HepG2 (cell line): ENCODE measurements at regions not wholly inside any gene's neighbourhood (a gene's known extent, or its start where the extent isn't known, plus 50 kb on each side); places are given as distances from the start of the nearest gene placed in this dataset.

Experiments
- ATAC-seq: fragments of 200-7000 bp; cut with Tn5 transposase; 3 replicates; pipeline ENCODE4 v1.9.1; 2020; ENCODE audit warnings: mild to moderate bottlenecking, moderate library complexity
- BruUV-seq: library from RNA; stranded (reverse); fragments of 400-500 nt; replicated peaks from 2 replicates; lab custom pipeline; 2021; lab: Mats Ljungman, UMichigan
- CTCF ChIA-PET: fragments of 300-600 bp; formaldehyde crosslinking; extraction: SDS; loops from one replicate; lab custom pipeline; 2021; ENCODE audit warnings: low total read pairs, inconsistent platforms, low intra/inter-chr PET ratio; lab: Yijun Ruan, JAX
- POLR2A ChIA-PET: fragments of 350-600 bp; sonication (Branson Sonifier 250); formaldehyde crosslinking; loops from one replicate; lab custom pipeline; 2020; ENCODE audit warnings: antibody characterized with exemption, inconsistent platforms; lab: Yijun Ruan, JAX
- DNase-seq: peaks from one replicate; pipeline ENCODE4 v3.0.0-alpha.2; 2015; ENCODE audit warnings: low spot score
- FAIRE-seq: peaks from 3 replicates; lab custom pipeline; 2011; peaks lifted over from hg19 to GRCh38; lab: Jason Lieb, UNC
- H2AFZ ChIP-seq: one replicate; pipeline ENCODE4 v1.6.1; 2011; ENCODE audit warnings: low read length, inconsistent platforms
- H3K27ac ChIP-seq: fragments of 300-600 bp; 3 replicates; pipeline ENCODE4 v1.8.0; 2011; ENCODE audit warnings: mixed run types, mild to moderate bottlenecking, mixed read lengths, low read length, inconsistent platforms; ENCODE audit not compliant: insufficient read depth; ENCODE audit errors: extremely low read length
- H3K27me3 ChIP-seq, 2 experiments: fragments of 200-600 bp in 1 of 2; 2 replicates in 1 of 2; 3 replicates in 1 of 2; pipeline versions ENCODE4 v1.6.0 to v1.8.0; 2011; ENCODE audit warnings: low read length in 2 of 2, mild to moderate bottlenecking in 2 of 2, moderate library complexity in 2 of 2, inconsistent platforms in 1 of 2; ENCODE audit not compliant: insufficient read depth in 2 of 2, control insufficient read depth in 1 of 2
- H3K36me3 ChIP-seq, 2 experiments: fragments of 200-600 bp in 1 of 2; replicated peaks in 1 of 2; 2 replicates in 1 of 2; 3 replicates in 1 of 2; pipeline versions ENCODE4 v1.5.1 to v1.8.0; 2011; ENCODE audit warnings: low read length in 2 of 2, inconsistent platforms in 1 of 2; ENCODE audit not compliant: insufficient read depth in 2 of 2, control insufficient read depth in 1 of 2
- H3K4me1 ChIP-seq: 2 replicates; pipeline ENCODE4 v1.5.1; 2012; ENCODE audit warnings: low read length, inconsistent platforms; ENCODE audit not compliant: insufficient read depth
- H3K4me2 ChIP-seq: 2 replicates; pipeline ENCODE4 v1.6.0; 2011; ENCODE audit warnings: low read depth, low read length, inconsistent platforms
- H3K4me3 ChIP-seq, 3 experiments: fragments of 200-600 bp in 1 of 3; sonication (generic), shearing (Covaris generic) in 1 of 3; replicated peaks in 1 of 3; 2 replicates each; pipeline ENCODE4 v1.5.1; 2011 to 2016; ENCODE audit warnings: low read length in 3 of 3, inconsistent platforms in 2 of 3, low read depth in 2 of 3, mild to moderate bottlenecking in 2 of 3, control low read depth in 1 of 3, mixed read lengths in 1 of 3; ENCODE audit not compliant: insufficient read depth in 1 of 3
- H3K79me2 ChIP-seq: one replicate; pipeline ENCODE4 v1.6.1; 2011; ENCODE audit warnings: low read length, inconsistent platforms; ENCODE audit not compliant: insufficient read depth
- H3K9ac ChIP-seq: 2 replicates; pipeline ENCODE4 v1.6.0; 2011; ENCODE audit warnings: mild to moderate bottlenecking, low read depth, low read length, inconsistent platforms; ENCODE audit not compliant: insufficient read depth
- H3K9me3 ChIP-seq: 2 replicates; pipeline ENCODE4 v1.5.1; 2012; ENCODE audit warnings: mild to moderate bottlenecking, low read length
- H4K20me1 ChIP-seq: 2 replicates; pipeline ENCODE4 v1.6.0; 2011; ENCODE audit warnings: inconsistent platforms, mild to moderate bottlenecking, low read length, moderate library complexity; ENCODE audit not compliant: insufficient read depth
- FOXA1 ChIP-seq, 2 experiments: fragments of 450-650 bp in 1 of 2; sonication (generic) in 1 of 2; formaldehyde crosslinking in 1 of 2; IDR thresholded peaks; 2 replicates each; pipeline versions ENCODE4 v1.4.0 to v1.6.1; 2016 to 2020; ENCODE audit warnings: missing genetic modification reagents in 1 of 2
- PHF21A ChIP-seq: sonication (generic); formaldehyde crosslinking; IDR thresholded peaks from 2 replicates; pipeline ENCODE4 v1.5.0; 2020; ENCODE audit warnings: mild to moderate bottlenecking, missing genetic modification reagents
- ZBTB38 ChIP-seq: sonication (generic); formaldehyde crosslinking; IDR thresholded peaks from 2 replicates; pipeline ENCODE4 v1.5.1; 2020; ENCODE audit warnings: mild to moderate bottlenecking, missing genetic modification reagents
- ZNF350 ChIP-seq: sonication (generic); formaldehyde crosslinking; IDR thresholded peaks from 2 replicates; pipeline ENCODE4 v1.4.0; 2020; ENCODE audit warnings: mild to moderate bottlenecking, low read depth, missing genetic modification reagents, borderline replicate concordance
- ZNF382 ChIP-seq: sonication (generic); formaldehyde crosslinking; IDR thresholded peaks from 2 replicates; pipeline ENCODE4 v1.5.0; 2020; ENCODE audit warnings: missing genetic modification reagents, mild to moderate bottlenecking, borderline replicate concordance
- WGBS: methylation state at CpG from one replicate; pipeline ENCODE4 v1.1.6; 2017; ENCODE audit warnings: low lambda C conversion rate; 5-methylcytosine and 5-hydroxymethylcytosine counted together
- in situ Hi-C: cut with HindIII; loops from 2 replicates; pipeline ENCODE4 v1.10.0; 2017; ENCODE audit warnings: low pct_unique_long_range_greater_than_20kb; ENCODE audit not compliant: extremely low pct_ligation_motif_present
- intact Hi-C: fragments of 100-400 bp; cut with micrococcal nuclease; formaldehyde crosslinking; loops from one replicate; pipeline ENCODE4 v1.10.0; 2022; ENCODE audit not compliant: unreplicated experiment
- TF ChIP-seq, protein P1 (sequence below): sonication (generic); formaldehyde crosslinking; IDR thresholded peaks from 2 replicates; pipeline ENCODE4 v1.5.1; 2020; ENCODE audit warnings: mild to moderate bottlenecking, moderate library complexity, missing genetic modification reagents
- TF ChIP-seq, protein P2 (sequence below): sonication (generic); formaldehyde crosslinking; IDR thresholded peaks from 2 replicates; pipeline ENCODE4 v1.4.0; 2020; ENCODE audit warnings: missing genetic modification reagents
- TF ChIP-seq, protein P3 (sequence below): sonication (generic); formaldehyde crosslinking; conservative IDR thresholded peaks from 2 replicates; pipeline ENCODE4 v1.4.0; 2020; ENCODE audit warnings: mild to moderate bottlenecking, missing genetic modification reagents, moderate library complexity

DNA sequence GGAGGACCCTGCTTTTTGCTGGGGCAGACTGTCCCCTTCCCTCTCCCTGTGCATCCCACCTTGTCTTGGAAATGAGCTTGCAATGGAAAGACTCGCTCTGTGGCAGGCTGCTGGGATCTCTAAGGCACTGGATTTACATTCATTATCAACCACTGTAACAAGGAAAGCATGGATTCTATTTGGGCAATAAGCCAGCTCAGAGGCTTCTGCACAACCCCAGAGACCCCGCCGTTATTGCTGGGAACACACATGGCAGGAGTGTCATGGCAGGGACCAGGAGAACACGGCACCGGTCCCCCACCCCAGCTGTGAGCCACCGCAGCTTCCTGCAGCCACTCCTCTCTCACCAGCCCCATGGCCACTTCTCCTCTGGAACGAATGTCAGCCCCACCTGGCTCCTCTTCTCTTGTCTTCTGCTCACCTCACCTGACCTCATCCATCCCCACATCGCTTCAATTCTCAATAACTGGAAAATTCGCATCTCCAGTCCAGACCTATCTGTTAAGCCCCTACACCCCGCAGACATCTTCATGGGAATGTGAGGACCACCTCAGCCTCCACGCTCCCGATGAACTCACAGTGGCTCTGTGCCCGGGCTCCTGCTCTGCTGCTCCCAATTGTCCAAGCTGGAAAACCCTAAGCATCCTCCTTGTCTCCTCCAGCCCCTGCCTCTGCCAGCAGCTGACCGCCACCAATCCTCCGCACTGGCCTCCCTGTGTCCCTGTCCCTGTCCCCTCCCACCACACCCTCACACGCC is 181.5 kb downstream of the USP12 start:
- ChIA-PET POLR2A (interaction anchor here (0.7 to 2.0 kb wide), 3 partner anchors 362 to 406 kb away, joined by 3 to 6 read pairs (median 3); no protein-coding TSS in a partner anchor), CTCF (no interaction called here)
- ATAC-seq (peak; percentile 5; the same call in 2 of the 3 replicates), FAIRE-seq (no peak), DNase-seq (no peak)
- Histone ChIP-seq H4K20me1 (no peaks in the 10 kb centered on the region), H3K36me3 (no peaks in the 10 kb centered on the region), H3K4me1 (peaks cover 97% of the 10 kb centered on the region), H3K27ac (peak overlapping the region; percentile 56), H3K9me3 (no peaks in the 10 kb centered on the region), H3K27me3 (no peaks in the 10 kb centered on the region), H3K79me2 (no peaks in the 10 kb centered on the region), H3K9ac (peak overlapping the region; percentile 46), H2AFZ (no peak overlapping the region), H3K4me3 (peak overlapping the region in 2 of 3 experiments; percentile 42 to 44; a peak in 2 of 6 replicates), H3K4me2 (peak overlapping the region; percentile 79)
- intact Hi-C loops: loop anchor here (2.0 to 10.0 kb wide), 3 partner anchors 135 to 995 kb away; partner anchors contain the start of genes URAD and USP12
- BruUV-seq: no TSS peak
- TF ChIP-seq, protein P1, sequence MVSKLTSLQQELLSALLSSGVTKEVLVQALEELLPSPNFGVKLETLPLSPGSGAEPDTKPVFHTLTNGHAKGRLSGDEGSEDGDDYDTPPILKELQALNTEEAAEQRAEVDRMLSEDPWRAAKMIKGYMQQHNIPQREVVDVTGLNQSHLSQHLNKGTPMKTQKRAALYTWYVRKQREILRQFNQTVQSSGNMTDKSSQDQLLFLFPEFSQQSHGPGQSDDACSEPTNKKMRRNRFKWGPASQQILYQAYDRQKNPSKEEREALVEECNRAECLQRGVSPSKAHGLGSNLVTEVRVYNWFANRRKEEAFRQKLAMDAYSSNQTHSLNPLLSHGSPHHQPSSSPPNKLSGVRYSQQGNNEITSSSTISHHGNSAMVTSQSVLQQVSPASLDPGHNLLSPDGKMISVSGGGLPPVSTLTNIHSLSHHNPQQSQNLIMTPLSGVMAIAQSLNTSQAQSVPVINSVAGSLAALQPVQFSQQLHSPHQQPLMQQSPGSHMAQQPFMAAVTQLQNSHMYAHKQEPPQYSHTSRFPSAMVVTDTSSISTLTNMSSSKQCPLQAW (CRISPR knock-in tag): 0 out of 2 replicates have a peak, but pooled peaks have one; percentile 42
- 0 out of 2 replicates have a peak, but pooled peaks have one; percentile 20 for TF ChIP-seq PHF21A
- TF ChIP-seq ZNF382 (CRISPR knock-in tag): no peak
- TF ChIP-seq, protein P2, sequence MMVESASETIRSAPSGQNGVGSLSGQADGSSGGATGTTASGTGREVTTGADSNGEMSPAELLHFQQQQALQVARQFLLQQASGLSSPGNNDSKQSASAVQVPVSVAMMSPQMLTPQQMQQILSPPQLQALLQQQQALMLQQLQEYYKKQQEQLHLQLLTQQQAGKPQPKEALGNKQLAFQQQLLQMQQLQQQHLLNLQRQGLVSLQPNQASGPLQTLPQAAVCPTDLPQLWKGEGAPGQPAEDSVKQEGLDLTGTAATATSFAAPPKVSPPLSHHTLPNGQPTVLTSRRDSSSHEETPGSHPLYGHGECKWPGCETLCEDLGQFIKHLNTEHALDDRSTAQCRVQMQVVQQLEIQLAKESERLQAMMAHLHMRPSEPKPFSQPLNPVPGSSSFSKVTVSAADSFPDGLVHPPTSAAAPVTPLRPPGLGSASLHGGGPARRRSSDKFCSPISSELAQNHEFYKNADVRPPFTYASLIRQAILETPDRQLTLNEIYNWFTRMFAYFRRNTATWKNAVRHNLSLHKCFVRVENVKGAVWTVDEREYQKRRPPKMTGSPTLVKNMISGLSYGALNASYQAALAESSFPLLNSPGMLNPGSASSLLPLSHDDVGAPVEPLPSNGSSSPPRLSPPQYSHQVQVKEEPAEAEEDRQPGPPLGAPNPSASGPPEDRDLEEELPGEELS (CRISPR knock-in tag): 0 out of 2 replicates have a peak, but pooled peaks have one; percentile 1
- no peak for TF ChIP-seq ZNF350 (CRISPR knock-in tag)
- TF ChIP-seq, protein P3, sequence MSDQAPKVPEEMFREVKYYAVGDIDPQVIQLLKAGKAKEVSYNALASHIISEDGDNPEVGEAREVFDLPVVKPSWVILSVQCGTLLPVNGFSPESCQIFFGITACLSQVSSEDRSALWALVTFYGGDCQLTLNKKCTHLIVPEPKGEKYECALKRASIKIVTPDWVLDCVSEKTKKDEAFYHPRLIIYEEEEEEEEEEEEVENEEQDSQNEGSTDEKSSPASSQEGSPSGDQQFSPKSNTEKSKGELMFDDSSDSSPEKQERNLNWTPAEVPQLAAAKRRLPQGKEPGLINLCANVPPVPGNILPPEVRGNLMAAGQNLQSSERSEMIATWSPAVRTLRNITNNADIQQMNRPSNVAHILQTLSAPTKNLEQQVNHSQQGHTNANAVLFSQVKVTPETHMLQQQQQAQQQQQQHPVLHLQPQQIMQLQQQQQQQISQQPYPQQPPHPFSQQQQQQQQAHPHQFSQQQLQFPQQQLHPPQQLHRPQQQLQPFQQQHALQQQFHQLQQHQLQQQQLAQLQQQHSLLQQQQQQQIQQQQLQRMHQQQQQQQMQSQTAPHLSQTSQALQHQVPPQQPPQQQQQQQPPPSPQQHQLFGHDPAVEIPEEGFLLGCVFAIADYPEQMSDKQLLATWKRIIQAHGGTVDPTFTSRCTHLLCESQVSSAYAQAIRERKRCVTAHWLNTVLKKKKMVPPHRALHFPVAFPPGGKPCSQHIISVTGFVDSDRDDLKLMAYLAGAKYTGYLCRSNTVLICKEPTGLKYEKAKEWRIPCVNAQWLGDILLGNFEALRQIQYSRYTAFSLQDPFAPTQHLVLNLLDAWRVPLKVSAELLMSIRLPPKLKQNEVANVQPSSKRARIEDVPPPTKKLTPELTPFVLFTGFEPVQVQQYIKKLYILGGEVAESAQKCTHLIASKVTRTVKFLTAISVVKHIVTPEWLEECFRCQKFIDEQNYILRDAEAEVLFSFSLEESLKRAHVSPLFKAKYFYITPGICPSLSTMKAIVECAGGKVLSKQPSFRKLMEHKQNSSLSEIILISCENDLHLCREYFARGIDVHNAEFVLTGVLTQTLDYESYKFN (CRISPR knock-in tag): 0 out of 2 replicates have a peak, but pooled peaks have one; percentile 1
- no peak for TF ChIP-seq FOXA1 (IDR thresholded peaks at IDR 0.05)
- 0 out of 2 replicates have a peak, but pooled peaks have one; percentile 2 for TF ChIP-seq FOXA1 (CRISPR knock-in tag; IDR thresholded peaks at IDR 0.05)
- 0 out of 2 replicates have a peak, but pooled peaks have one; percentile 19 for TF ChIP-seq ZBTB38 (CRISPR knock-in tag)
- WGBS: 59% methylated on average over 16 of the region's 16 CpGs
- in situ Hi-C loops: loop anchor here (5.0 to 10.0 kb wide), 4 partner anchors 185 to 835 kb away; partner anchors contain the start of gene USP12
